ENCODE measurements at regions not wholly inside any gene's neighbourhood (a gene's known extent, or its start where the extent isn't known, plus 50 kb on each side); places are given as distances from the start of the nearest gene placed in this dataset.
"Not testable (repeated sequence)": the region's sequence is repeated elsewhere in the genome, so short reads cannot be mapped to it uniquely, and the experiment has no call there.

DNA sequence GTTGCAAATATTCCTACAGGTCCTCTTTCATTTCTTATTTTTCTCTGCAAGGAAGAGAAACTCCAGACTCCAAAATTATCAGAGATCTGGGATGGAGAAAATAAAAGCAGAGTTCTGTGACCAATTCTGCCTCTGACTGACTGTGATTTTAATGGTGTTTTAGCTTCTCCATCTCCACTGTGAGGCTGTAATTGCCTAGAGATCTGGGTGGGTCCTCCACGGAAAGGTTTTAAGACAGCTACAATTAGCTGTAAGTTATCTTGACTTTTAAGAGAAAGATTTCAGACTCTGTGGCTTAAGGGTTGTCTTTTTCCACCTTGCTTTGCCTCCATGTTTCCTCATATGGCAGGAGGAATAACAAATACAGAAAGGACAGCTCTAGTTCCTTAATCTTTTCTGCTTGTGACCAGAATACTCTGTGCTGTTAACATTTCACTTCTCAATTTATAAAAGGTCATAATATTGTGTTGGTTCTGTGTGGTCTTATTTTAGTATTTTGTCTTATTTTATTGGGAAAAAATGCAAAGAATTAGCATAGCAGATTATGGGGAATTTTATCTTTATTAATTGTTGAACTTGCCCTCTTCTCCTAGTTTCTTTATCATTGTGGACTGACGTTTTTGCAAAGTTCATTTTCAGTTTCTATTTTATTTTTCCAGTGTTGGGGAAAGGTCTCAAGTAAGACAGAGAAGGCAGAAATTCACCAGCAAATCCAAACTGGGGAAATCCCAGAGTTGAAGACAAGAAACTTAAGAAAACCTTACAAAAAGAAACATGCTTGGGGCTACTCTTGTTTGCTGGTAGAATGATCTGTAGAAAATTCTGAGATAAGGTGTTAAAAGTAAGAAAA is 157.9 kb downstream of the RAP2B start:
- no peak for DNase-seq

DNA sequence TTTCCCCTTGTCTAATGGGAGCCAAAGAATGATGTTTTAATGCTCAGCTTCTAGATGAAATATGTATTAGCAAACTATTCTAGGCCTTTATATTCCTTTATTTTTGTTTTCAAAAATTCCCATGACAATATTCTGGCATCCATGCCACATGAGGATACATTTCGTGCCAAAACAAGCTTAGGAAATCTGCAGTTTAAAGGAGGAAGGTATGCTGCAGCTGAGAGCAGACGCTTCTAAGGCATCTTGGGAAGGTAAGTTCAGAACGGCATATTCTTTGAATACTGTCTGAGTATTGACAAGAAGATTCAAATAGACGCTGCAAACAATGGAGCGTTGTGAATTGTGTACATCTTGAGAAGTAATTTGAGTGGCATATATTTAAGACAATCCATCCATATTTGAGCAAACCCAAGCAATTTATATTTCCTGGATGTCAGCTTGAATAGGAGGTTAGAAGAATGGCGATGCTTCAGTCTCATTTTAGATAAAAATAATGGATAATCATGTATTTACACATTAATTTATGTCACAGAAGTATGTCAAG is 158.6 kb downstream of the RAP2B start:
- no peak for DNase-seq

DNA sequence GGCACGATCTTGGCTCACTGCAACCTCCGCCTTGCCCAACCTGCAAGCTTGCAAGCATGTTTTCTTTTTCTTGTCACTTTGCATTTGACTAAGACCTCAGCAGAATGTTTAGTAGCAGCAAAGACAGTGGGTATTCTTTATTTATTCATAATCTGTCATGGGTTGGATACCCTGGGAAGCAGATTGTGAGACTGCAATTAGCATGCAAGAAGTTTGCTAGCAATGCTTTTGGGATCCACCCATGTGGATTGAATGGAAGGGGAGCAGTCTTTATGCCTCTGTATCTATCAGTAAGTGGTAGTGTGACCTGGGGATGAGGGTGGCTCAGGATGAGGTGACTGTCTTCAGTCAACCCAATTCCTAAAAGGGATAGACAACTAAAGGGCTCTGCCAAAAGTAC is 166.7 kb downstream of the RAP2B start:
- DNase-seq = no peak

DNA sequence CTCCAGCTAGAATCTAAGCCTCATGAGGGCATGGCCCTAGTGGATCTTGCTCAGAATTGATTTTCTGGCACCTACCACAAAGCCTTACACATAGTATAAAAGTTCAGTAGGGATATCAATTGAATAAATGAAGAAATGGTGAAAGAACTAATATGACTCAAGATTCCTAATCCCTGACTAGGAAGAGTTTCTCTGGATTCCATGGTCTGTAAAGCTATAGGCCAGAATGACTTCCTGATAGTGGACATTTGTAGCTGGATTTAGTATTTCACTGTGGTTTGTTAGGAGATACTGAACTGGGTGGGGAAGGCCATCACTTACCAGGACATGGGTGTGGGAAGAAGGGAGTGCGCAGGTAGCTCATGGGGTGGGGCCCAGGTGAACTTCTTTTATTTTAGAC is 168.9 kb downstream of the RAP2B start:
- DNase-seq = no peak

DNA sequence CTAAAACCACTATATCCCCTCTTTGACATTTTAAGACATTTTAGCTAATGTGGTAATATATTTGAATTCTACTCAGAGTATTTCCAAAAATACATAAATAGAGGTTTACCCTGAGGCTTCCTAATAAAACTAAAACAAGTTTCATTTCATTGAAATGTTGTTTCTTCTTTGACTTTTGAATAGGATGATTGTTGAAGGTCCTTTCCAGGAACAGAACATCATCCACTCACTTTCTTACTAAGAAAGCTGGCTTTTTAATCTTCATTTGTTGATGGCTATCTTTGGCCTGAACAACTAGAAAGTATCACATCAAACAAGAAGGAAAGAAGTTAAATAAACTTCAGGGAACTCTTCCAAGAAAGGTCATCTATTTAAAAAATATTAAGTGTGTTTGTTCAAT is 169.7 kb downstream of the RAP2B start:
- no peak for DNase-seq

DNA sequence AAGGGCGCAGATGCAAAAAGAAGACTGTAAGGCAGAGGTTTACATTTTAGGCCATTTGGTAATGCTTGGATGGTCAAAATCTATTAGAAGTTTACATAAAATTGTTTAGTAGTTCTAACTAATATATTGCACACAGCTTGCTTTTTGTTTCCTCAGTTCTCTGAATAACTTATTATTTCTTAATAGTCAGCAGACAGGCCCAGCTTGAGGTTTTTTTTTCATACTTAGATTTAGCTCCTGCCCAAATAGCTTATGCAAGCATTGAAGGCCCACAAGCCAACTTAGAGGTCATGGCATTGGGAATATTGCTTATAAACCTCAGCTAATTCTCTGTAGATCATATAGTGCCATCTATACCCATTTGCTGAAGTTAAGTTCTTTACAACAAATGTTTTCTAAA is 172.5 kb downstream of the RAP2B start:
- DNase-seq = no peak

DNA sequence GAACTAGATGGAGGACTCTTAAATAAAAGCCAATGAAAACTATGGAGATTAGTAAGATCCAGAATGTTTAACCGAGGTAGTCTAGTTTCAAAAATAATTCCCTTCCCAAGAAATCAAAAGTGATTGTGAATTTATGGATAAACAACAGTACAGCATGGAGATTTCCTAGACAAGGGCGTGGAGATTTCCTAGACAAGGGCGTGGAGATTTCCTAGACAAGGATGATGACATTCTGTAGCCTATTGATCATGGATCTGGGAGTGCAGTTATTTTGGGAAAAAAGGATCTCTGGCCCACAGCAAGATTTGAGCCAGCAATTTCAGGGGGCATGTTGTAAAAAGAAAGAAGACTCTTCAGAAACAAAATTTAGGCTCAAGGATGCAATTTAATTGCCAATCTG is 175.3 kb downstream of the RAP2B start:
- no peak for DNase-seq

DNA sequence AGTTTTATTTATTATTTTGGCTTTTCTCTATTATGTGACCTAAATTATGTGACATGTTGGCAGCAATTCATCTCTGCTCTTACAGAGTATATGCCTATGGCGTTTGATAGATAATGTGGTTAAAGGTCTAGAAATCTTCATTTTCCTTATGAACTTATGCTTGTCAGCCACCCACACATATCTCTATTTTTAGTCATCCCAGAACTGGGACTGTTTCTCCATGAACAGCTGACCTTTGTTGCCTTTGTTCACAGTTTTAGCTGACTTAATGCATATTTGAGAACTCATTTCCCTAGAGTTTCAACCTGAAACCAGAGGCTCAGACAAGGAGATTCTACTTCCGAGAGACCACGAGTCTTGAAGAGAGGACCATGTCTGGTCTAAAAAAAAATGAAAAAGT is 176.5 kb downstream of the RAP2B start:
- DNase-seq = no peak

DNA sequence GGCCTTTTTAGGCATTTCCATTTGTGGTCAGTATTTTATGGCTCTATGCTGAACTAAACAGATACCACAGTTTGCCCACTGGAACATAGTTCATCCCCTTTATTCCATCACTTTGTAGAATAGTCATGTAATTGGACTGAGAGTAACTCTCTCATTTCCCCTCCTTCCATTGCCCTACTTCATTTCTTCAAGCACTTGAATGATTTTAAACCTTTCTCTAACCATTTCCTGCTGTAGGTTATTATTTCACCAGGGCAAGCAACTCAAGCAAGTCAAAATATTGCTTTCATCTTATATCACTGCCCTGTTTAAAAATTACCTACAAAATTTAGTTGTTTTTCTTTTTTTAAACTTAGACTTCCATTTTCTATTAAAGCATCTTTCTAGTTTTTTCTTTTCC is 177.0 kb downstream of the RAP2B start:
- no peak for DNase-seq

DNA sequence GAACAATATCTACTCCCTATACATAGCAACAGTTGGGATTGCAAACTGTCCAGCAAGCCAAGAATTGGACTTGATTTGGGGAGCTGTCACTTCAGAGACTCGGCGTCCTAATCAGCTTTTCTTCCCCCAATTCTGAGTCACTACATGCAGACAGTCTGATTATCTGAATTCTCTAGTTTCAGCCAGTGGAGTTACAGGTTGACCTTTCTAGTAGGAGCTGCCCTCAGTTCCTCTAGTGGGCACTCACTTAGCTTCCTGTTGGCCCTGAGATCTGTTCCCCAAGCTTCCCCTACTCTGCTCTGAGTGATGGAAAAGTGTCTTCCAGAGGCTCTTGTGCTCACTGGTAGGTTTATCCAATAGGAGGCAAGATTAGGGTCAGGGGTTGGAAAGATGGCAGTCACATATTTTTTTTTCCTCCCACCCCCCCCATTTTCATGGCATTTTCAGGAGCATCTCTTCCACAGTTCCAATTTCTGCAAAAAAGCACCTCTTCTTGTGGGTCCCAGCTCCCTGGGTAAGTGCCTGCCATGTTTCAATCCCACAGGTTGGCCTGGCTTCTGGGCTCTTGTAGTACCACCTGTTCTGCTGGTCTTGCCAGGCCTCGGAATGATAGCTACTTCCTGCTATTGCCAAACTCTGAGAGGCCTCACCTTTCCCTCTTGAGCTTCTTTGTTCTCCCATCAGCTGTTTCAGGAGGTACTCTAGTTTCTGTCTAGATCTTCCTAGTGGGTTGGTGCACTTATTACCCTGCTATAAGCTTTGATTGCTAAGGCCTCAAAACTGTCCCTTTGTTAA is 182.2 kb downstream of the RAP2B start:
- DNase-seq = no peak

DNA sequence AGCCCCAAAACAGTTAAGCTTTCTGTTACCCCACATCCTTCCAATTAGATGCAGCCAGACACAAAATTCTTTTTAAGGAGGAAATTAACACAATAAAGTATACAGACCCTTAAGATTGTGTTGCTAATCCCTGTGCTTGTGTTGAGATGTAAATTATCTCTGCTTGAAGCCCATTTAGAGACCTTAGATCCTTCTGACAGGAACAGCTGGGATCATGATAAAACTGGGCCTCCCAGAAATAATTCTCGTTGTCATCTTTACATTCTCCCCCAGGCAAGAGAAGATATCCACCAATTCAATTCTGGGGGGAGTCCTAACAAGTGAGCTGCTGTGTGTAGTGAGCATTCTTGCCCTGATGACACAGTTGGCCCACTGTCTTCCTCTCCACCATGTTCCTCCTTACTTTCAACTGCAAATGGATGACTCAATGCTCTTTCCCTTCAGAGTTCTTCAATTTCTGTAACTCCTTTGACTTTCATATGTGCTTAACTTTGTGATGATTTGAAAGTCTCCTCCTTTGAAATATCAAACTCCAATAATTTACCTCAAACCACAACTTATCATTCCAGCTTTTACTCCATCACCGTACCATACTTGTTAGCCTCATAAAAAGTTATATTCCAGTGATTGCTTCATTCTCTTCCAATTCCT is 186.6 kb downstream of the RAP2B start:
- DNase-seq = no peak

DNA sequence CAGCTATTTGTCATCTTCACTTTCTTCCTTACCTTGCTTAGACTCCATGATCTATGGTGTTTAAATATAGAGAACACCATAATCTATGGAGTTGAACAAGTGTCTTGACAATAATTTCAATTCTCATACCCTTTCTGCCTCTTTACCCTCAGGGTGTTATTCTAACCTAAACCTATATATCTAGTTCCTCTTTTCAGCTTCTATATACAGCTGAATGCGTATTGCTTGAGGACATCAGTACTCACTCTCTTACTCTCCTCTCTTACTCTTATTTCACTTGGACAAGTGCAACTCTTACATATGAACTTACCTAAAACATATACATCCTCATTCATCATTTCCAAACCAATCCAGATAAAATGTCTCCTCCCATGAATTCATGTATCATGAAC is 187.1 kb downstream of the RAP2B start:
- DNase-seq = no peak

DNA sequence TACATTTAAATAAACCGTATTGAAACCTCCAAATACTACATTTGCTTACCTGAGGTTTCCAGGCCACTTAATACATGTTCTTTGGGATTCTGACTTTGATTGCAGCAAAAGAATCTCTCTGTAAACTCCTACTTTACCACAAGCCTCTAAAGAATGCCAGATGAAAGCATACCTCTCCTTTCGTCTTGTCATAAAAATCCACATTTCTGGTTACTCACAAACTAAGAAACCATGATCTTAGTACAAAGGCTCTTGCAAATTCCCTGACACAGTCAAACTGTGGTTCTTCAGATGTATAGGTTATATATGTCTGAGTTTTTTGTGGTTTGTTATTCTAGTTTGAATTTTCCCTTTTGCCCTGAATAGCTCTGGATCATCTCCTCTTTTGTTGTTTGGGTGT is 188.4 kb downstream of the RAP2B start:
- DNase-seq = no peak

DNA sequence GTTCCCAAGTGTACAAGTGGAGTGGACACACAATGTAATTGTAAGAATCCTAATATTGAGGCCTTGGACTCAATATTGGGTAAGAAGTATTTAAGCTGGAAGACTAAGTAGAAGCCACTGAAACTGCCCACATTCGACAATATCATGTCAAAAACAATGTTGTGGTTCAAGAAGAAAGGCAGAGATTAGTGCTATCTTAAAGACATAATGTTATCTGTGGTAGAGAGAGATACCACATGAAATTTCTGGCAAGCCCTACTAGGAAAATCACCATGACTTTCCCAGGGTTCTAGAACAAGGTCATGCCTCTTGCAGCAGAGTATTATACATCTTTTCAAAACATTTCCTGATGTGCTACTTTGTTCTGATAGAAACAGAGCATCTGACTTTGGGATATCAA is 192.6 kb downstream of the RAP2B start:
- DNase-seq = no peak

DNA sequence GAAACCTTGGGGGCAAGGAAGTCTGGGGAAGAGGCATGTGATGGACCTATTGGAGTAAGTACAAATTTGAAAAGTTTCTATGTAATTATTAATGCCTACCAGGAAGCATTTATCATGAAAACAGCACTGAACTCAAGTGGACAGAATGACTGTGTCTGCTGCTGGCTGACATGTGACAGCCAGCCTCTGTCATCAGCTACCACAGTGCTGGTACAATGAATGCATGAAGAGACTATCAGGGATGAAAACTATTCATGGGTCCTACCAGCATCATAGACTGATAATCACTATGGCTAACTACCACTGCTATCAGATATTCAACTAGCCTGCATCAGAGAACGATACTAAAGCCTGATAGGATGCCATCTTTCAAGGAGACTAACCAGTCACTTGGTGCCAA is 193.5 kb downstream of the RAP2B start:
- DNase-seq = no peak

DNA sequence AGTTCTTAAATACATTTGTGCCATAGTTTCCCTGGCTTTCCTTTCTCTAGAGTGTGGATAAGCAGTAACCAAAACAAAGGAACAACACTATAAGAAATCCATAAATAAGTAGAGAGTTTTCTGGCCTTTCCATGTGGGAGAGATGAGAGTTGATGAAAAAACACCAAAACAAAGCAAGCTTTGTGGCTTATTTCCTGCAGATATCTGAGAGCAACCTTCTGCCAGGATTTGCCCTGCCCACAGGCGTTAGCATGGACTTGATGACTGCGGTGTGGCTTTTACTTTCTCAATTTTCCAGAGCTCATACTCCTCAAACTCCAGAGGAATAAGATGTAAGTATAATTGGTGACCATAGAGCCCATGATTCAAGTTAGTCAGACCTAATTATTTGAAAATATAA is 194.9 kb downstream of the RAP2B start:
- no peak for DNase-seq

DNA sequence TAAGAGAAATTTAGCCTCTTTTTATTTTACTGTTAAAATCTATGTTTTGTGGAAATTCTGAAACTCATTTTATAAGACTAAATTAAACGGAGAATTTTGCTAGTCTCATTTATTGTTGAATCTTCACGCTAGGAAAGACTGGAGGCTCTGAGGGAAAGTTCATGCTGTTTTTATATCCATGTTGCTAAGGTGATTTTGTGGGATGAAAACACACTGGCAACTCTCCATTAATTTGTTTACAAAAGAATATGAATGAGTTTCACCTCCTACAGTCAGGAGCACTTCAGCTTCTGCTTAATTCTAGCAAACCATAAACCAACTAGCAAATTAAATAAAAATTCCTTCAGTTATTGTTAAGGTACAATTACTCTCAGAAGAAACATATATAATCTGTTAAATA is 195.4 kb downstream of the RAP2B start:
- no peak for DNase-seq

DNA sequence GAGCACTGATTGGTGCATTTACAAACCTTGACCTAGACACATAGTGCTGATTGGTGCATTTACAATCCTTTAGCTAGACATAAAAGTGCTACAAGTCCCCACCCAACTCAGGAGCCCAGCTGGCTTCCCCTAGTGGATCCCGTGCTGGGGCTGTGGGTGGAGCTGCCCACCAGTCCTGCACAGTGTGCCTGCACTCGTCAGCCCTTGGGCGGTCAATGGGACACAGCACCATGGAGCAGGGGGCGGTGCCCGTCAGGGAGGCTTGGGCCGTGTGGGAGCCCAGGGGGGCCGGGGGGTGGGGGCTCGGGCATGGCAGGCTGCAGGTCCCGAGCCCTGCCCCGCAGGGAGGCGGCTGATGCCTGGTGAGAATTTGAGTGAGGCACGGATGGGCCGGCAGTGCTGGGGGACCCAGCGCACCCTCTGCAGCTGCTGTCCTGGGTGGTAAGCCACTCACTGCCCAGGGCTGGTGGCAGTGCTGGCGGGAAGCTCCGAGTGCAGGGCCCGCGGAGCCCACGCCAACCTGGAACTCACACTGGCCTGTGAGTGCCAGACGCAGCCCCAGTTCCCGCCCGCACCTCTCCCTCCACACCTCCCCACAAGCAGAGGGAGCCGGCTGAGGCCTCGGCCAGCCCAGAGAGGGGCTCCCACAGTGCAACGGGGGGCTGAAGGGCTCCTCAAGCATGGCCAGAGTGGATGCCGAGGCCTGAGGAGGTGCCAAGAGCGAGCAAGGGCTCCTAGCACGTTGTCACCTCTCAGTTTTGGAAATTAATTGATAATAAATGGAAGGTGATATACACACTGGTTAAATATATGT is 207.7 kb downstream of the RAP2B start:
- no peak for DNase-seq

DNA sequence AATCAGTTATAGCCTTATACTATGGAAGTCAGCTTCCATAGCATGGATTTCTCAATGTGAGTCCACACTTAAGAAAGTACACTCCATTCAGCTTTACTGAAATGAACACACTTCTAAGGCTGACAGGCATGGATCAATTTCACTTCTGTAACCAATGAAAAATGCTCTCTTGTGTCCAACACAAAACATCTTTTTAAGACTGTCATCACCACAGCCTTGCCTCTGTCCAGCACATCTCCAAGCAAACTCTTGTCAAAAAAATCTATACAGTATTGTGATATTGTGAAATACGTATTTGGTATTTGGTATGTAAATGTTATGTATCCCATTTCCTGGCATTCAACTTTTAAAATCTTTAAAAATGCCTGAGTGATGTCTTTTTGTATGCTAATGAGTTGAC is 208.7 kb downstream of the RAP2B start:
- DNase-seq = no peak

DNA sequence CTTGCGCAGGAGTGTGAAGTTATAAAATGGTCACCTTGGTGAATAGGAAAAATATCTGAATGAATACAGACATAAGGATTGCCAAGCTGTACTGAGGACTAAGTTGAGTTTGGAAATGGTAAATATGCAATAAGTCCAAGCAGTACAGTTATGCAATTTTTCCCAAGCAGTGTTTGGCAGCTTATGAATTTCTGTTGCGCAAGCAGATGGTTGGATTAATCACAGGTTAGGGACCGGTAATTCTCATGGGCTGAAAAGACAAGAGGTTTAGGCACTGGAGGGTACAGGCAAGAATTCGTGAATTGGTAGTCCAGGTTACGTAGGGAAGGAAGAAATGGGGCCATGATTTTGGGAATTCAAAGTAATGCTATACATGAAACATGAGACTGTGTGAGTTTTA is 210.3 kb downstream of the RAP2B start:
- DNase-seq = no peak

DNA sequence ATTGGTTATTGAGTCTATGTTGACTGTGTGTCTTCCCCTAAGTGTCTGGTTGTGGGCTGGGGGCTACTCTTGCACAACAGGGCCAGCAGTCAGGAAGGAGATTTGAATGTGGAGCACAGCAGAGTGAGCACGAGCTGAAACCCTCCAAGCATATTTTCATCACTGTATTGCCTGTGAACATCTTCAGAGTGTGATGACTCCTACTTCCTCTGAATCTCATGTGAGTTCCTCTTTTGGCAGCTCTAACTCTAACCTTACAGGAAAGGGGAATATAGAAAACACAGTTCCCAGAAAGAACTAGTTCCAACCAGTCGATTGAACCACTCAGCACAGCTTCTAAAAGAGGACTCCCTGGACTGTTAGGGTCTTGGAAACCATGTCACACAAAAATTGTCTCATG is 211.6 kb downstream of the RAP2B start:
- DNase-seq = no peak

DNA sequence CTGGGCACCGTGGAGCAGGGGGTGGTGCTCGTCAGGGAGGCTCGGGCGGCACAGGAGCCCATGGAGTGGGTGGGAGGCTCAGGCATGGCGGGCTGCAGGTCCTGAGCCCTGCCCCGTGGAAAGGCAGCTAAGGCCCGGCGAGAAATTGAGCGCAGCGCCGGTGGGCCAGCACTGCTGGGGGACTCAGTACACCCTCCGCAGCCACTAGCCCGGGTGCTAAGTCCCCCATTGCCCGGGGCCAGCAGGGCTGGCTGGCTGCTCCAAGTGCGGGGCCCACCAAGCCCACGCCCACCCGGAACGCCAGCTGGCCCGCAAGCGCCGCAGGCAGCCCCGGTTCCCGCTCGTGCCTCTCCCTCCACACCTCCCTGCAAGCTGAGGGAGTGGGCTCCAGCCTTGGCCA is 216.3 kb downstream of the RAP2B start:
- DNase-seq = not testable (repeated sequence)

DNA sequence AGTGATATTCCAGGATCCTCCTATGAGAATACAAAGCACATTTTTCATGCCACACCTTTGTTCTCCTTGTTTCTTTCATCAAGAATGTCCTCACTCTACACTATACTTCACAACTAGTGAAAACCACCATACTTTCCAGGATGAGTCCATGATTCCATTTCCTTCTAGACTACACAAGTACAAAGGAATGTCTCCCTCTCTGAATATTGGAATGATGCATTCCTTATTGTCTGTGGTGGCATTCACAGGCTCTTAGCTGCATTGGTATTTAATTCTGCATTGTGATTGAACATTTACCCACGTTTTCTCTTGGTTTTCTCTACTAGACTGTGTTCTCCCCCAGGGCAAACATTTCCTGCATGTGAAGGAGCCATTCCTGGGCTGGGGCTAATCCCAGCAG is 217.5 kb downstream of the RAP2B start:
- DNase-seq = no peak

All from NCI-H345 (cell line).